Keratinocyte (primary cell): ENCODE measurements at regions not wholly inside any gene's neighbourhood (a gene's known extent, or its start where the extent isn't known, plus 50 kb on each side); places are given as distances from the start of the nearest gene placed in this dataset.

ENCODE experiments used
- DNase-seq: peaks from one replicate; pipeline ENCODE4 v3.0.0-alpha.2; 2011; ENCODE audit warnings: low read depth, missing footprints, low spot score
- FAIRE-seq: peaks from 2 replicates; lab custom pipeline; 2011; peaks lifted over from hg19 to GRCh38; lab: Jason Lieb, UNC
- H2AFZ ChIP-seq: 2 replicates; pipeline ENCODE4 v1.6.0; 2012; ENCODE audit warnings: low read length, control low read depth, inconsistent platforms; ENCODE audit not compliant: control insufficient read depth
- H3K27ac ChIP-seq: 2 replicates; pipeline ENCODE4 v1.5.1; 2011; ENCODE audit warnings: low read length; ENCODE audit not compliant: control insufficient read depth, insufficient read depth
- H3K27me3 ChIP-seq: 3 replicates; pipeline ENCODE4 v1.6.0; 2011; ENCODE audit warnings: low read length; ENCODE audit not compliant: control insufficient read depth, insufficient read depth; ENCODE audit errors: extremely low read depth
- H3K36me3 ChIP-seq, 2 experiments: 2 replicates in 1 of 2; 3 replicates in 1 of 2; pipeline ENCODE4 v1.5.1; 2011; ENCODE audit warnings: low read length in 2 of 2, mild to moderate bottlenecking in 1 of 2; ENCODE audit not compliant: control insufficient read depth in 2 of 2, insufficient read depth in 2 of 2; ENCODE audit errors: extremely low read depth in 1 of 2
- H3K4me1 ChIP-seq: 3 replicates; pipeline ENCODE4 v1.5.1; 2011; ENCODE audit warnings: low read length; ENCODE audit not compliant: control insufficient read depth, insufficient read depth; ENCODE audit errors: extremely low read depth
- H3K4me2 ChIP-seq: 3 replicates; pipeline ENCODE4 v1.6.0; 2011; ENCODE audit warnings: low read depth, low read length; ENCODE audit not compliant: control insufficient read depth, insufficient read depth; ENCODE audit errors: extremely low read depth
- H3K4me3 ChIP-seq, 3 experiments: fragments of 200-600 bp in 1 of 3; sonication (generic) in 1 of 3; 2 replicates in 2 of 3; 3 replicates in 1 of 3; pipeline ENCODE4 v1.5.1; 2011 to 2016; ENCODE audit warnings: low read length in 3 of 3, mild to moderate bottlenecking in 3 of 3, control low read depth in 2 of 3, inconsistent platforms in 1 of 3, low read depth in 1 of 3, mixed read lengths in 1 of 3, mixed run types in 1 of 3, moderate library complexity in 1 of 3; ENCODE audit not compliant: control insufficient read depth in 2 of 3, insufficient read depth in 2 of 3; ENCODE audit errors: extremely low read depth in 1 of 3
- H3K79me2 ChIP-seq: 2 replicates; pipeline ENCODE4 v1.6.0; 2012; ENCODE audit warnings: low read length; ENCODE audit not compliant: control insufficient read depth, insufficient read depth
- H3K9ac ChIP-seq: 3 replicates; pipeline ENCODE4 v1.6.0; 2011; ENCODE audit warnings: low read length; ENCODE audit not compliant: control insufficient read depth, insufficient read depth; ENCODE audit errors: extremely low read depth
- H3K9me1 ChIP-seq: 3 replicates; pipeline ENCODE4 v1.6.0; 2011; ENCODE audit warnings: low read length; ENCODE audit not compliant: control insufficient read depth, insufficient read depth; ENCODE audit errors: extremely low read depth
- H3K9me3 ChIP-seq: 2 replicates; pipeline ENCODE4 v1.5.1; 2012; ENCODE audit warnings: low read depth, low read length; ENCODE audit not compliant: control insufficient read depth
- H4K20me1 ChIP-seq: 3 replicates; pipeline ENCODE4 v1.6.0; 2011; ENCODE audit warnings: low read length; ENCODE audit not compliant: control insufficient read depth, insufficient read depth; ENCODE audit errors: extremely low read depth
- EZH2 ChIP-seq: IDR thresholded peaks from one replicate; pipeline ENCODE4 v1.6.1; 2012; ENCODE audit warnings: inconsistent platforms, mild to moderate bottlenecking, low read length, moderate library complexity
- dilution Hi-C: fragments of 300-500 bp; cut with MboI; formaldehyde crosslinking; loops from one replicate; pipeline ENCODE4 v1.7.0; 2020; ENCODE audit warnings: low sequenced_read_pairs; ENCODE audit not compliant: extremely low pct_ligation_motif_present
- TF ChIP-seq, protein P1 (sequence below), 3 experiments: IDR thresholded peaks in 1 of 3; conservative IDR thresholded peaks in 1 of 3; optimal IDR thresholded peaks in 1 of 3; 2 replicates in 2 of 3; 3 replicates in 1 of 3; pipeline versions ENCODE3 to v1.5.1; 2011; ENCODE audit warnings: low read length in 3 of 3, mild to moderate bottlenecking in 3 of 3, moderate library complexity in 2 of 3, control low read depth in 1 of 3, inconsistent platforms in 1 of 3; ENCODE audit not compliant: insufficient read depth in 2 of 3; ENCODE audit errors: extremely low read depth in 1 of 3

DNA sequence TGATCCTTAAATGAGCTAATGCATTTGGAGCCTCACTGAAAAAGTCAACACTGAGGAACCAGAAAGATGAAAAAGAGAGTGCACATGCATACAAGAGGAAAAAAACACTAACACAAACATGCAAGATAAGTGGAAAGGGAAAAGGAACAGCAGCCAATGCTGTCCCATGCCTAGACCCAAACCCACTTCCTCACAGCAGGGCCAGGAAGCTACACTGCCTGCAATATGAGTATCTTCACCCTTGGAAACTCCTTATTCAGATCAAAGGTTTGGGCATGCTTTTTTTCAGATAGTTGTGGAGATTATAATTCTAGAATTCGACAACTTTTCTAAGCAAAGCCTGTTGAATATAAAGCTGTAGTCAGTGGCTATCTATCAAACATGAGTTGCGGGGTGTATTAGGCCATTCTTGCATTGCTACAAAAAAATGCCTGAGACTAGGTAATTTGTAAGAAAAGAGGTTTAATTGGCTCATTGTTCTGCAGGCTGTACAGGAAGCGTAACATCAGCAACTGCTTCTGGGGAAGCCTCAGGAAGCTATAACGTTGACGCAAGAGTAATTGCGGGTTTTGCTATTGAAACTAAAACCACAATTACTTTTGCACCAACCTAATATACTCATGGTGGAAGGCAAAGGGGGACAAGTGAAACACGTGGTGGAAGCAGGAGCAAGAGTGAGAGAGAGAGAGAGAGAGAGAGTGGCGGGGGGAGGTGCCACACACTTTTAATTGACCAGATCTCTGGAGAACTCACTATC, 138.2 kb downstream of the MBD2 start:
- TF ChIP-seq, protein P1, sequence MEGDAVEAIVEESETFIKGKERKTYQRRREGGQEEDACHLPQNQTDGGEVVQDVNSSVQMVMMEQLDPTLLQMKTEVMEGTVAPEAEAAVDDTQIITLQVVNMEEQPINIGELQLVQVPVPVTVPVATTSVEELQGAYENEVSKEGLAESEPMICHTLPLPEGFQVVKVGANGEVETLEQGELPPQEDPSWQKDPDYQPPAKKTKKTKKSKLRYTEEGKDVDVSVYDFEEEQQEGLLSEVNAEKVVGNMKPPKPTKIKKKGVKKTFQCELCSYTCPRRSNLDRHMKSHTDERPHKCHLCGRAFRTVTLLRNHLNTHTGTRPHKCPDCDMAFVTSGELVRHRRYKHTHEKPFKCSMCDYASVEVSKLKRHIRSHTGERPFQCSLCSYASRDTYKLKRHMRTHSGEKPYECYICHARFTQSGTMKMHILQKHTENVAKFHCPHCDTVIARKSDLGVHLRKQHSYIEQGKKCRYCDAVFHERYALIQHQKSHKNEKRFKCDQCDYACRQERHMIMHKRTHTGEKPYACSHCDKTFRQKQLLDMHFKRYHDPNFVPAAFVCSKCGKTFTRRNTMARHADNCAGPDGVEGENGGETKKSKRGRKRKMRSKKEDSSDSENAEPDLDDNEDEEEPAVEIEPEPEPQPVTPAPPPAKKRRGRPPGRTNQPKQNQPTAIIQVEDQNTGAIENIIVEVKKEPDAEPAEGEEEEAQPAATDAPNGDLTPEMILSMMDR (optimal IDR thresholded peaks at IDR 0.05 in 1 of 3, IDR thresholded peaks at IDR 0.05 in 1 of 3, conservative IDR thresholded peaks at IDR 0.05 in 1 of 3; ENCODE audit: extremely low read depth in 1 of 3, insufficient read depth in 2 of 3, low read length in 3 of 3): no peak
- no peak for TF ChIP-seq EZH2
- peaks cover 10% of the 10 kb centered on the region for H3K4me1 ChIP-seq
- peaks cover 3% of the 10 kb centered on the region for H3K9me3 ChIP-seq
- dilution Hi-C loops: no loop called here
- no peaks in the 10 kb centered on the region for H3K79me2 ChIP-seq
- H4K20me1 ChIP-seq: no peaks in the 10 kb centered on the region
- H3K4me3 ChIP-seq: no peak overlapping the region
- no peak overlapping the region for H3K9ac ChIP-seq
- H3K27me3 ChIP-seq: no peaks in the 10 kb centered on the region
- DNase-seq (no peak), FAIRE-seq (no peak)
- no peak overlapping the region for H2AFZ ChIP-seq
- H3K27ac ChIP-seq: no peak overlapping the region
- H3K36me3 ChIP-seq: no peaks in the 10 kb centered on the region
- H3K9me1 ChIP-seq: peaks cover 2% of the 10 kb centered on the region
- H3K4me2 ChIP-seq: no peak overlapping the region

DNA sequence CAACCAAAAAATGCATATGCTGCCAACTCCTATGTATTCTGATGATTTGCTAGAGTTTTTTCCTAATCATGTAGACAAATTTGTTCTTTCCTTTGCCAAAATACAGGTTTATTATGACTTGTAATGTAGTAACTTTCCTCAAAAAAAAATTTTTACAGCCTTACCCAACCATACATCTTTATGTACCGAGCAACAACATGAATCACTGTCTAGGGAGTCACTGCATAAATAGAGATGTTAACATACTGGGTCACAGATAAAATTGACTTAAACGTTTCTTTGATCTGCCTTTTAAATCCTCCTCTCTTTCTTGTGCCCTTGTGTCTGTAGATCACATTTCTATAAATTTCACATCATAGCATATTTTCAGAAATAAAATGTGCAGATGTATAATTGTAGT, 143.6 kb downstream of the MBD2 start:
- Histone ChIP-seq H3K9ac (no peak overlapping the region), H3K27me3 (no peaks in the 10 kb centered on the region), H3K4me2 (no peak overlapping the region), H3K9me1 (no peaks in the 10 kb centered on the region), H3K27ac (no peak overlapping the region), H3K4me1 (no peaks in the 10 kb centered on the region), H3K79me2 (no peaks in the 10 kb centered on the region), H3K9me3 (peaks cover 3% of the 10 kb centered on the region), H3K36me3 (no peaks in the 10 kb centered on the region), H2AFZ (no peak overlapping the region), H4K20me1 (no peaks in the 10 kb centered on the region), H3K4me3 (no peak overlapping the region)
- dilution Hi-C loops: no loop called here
- no peak for TF ChIP-seq EZH2
- TF ChIP-seq, protein P1 (optimal IDR thresholded peaks at IDR 0.05 in 1 of 3, IDR thresholded peaks at IDR 0.05 in 1 of 3, conservative IDR thresholded peaks at IDR 0.05 in 1 of 3; ENCODE audit: extremely low read depth in 1 of 3, insufficient read depth in 2 of 3, low read length in 3 of 3): no peak
- FAIRE-seq (no peak), DNase-seq (no peak)
